Liver (tissue), 7 donors: ENCODE measurements at regions not wholly inside any gene's neighbourhood (a gene's known extent, or its start where the extent isn't known, plus 50 kb on each side); places are given as distances from the start of the nearest gene placed in this dataset.

ENCODE experiments used
- DNase-seq: peaks from one replicate; pipeline ENCODE4 v3.0.0-alpha.2; 2017; ENCODE audit warnings: low spot score
- H3K27ac ChIP-seq, 2 donors: one replicate each; pipeline ENCODE4 v1.7.0; 2013; ENCODE audit warnings: inconsistent platforms in 2 of 2, low read length in 2 of 2, control low read depth in 1 of 2, low read depth in 1 of 2, mild to moderate bottlenecking in 1 of 2
- H3K27me3 ChIP-seq, 4 donors: one replicate each; pipeline versions ENCODE4 v1.6.1 to v1.7.0; 2013; ENCODE audit warnings: low read length in 3 of 4, inconsistent platforms in 1 of 4, mild to moderate bottlenecking in 1 of 4, moderate library complexity in 1 of 4; ENCODE audit not compliant: control insufficient read depth in 4 of 4, insufficient read depth in 4 of 4
- H3K36me3 ChIP-seq, 4 donors: one replicate each; pipeline versions ENCODE4 v1.6.1 to v1.7.0; 2013; ENCODE audit warnings: low read length in 3 of 4, mild to moderate bottlenecking in 3 of 4, low read depth in 1 of 4, moderate library complexity in 1 of 4; ENCODE audit not compliant: control insufficient read depth in 4 of 4, insufficient read depth in 3 of 4
- H3K4me1 ChIP-seq, 4 donors: one replicate each; pipeline versions ENCODE4 v1.6.1 to v1.7.0; 2013; ENCODE audit warnings: low read length in 3 of 4, mild to moderate bottlenecking in 3 of 4, moderate library complexity in 1 of 4; ENCODE audit not compliant: control insufficient read depth in 4 of 4, insufficient read depth in 4 of 4
- H3K4me3 ChIP-seq, 3 donors: one replicate each; pipeline versions ENCODE4 v1.6.1 to v1.7.0; 2013; ENCODE audit warnings: low read length in 3 of 3, control low read depth in 1 of 3, low read depth in 1 of 3, mild to moderate bottlenecking in 1 of 3
- H3K9ac ChIP-seq, 2 donors: one replicate each; pipeline ENCODE4 v1.7.0; 2013; ENCODE audit warnings: low read length in 2 of 2, mild to moderate bottlenecking in 2 of 2, moderate library complexity in 2 of 2, control low read depth in 1 of 2, low read depth in 1 of 2
- H3K9me3 ChIP-seq, 4 donors: one replicate each; pipeline versions ENCODE4 v1.6.1 to v1.7.0; 2013; ENCODE audit warnings: low read length in 3 of 4; ENCODE audit not compliant: control insufficient read depth in 4 of 4
- ATF3 ChIP-seq: IDR thresholded peaks from 2 replicates; pipeline ENCODE4 v1.6.1; 2016; ENCODE audit warnings: antibody characterized with exemption
- EGR1 ChIP-seq, 2 donors: IDR thresholded peaks; 2 replicates each; pipeline ENCODE4 v1.6.1; 2016 to 2018; ENCODE audit warnings: antibody characterized with exemption in 2 of 2, low read depth in 2 of 2
- FOXA1 ChIP-seq: IDR thresholded peaks from 2 replicates; pipeline ENCODE4 v1.6.1; 2016; ENCODE audit warnings: antibody characterized with exemption
- FOXA2 ChIP-seq: IDR thresholded peaks from 2 replicates; pipeline ENCODE4 v1.6.1; 2016; ENCODE audit warnings: antibody characterized with exemption
- GABPA ChIP-seq, 2 donors: IDR thresholded peaks in 1 of 2; conservative IDR thresholded peaks in 1 of 2; 2 replicates each; pipeline ENCODE4 v1.6.1; 2016; ENCODE audit warnings: antibody characterized with exemption in 2 of 2, mild to moderate bottlenecking in 1 of 2, moderate library complexity in 1 of 2
- HNF4A ChIP-seq, 2 donors: conservative IDR thresholded peaks; 2 replicates each; pipeline ENCODE4 v1.6.1; 2016; ENCODE audit warnings: antibody characterized with exemption in 2 of 2, mild to moderate bottlenecking in 2 of 2
- HNF4G ChIP-seq: IDR thresholded peaks from 2 replicates; pipeline ENCODE4 v1.6.1; 2016; ENCODE audit warnings: antibody characterized with exemption
- JUND ChIP-seq, 2 donors: IDR thresholded peaks; 2 replicates each; pipeline ENCODE4 v1.6.1; 2016; ENCODE audit warnings: antibody characterized with exemption in 2 of 2
- MAX ChIP-seq: IDR thresholded peaks from 2 replicates; pipeline ENCODE4 v1.6.1; 2016; ENCODE audit warnings: antibody characterized with exemption
- RAD21 ChIP-seq, 2 donors: IDR thresholded peaks; 2 replicates each; pipeline ENCODE4 v1.6.1; 2016; ENCODE audit warnings: antibody characterized with exemption in 2 of 2, mild to moderate bottlenecking in 2 of 2
- RXRA ChIP-seq, 2 donors: IDR thresholded peaks; 2 replicates each; pipeline ENCODE4 v1.6.1; 2017 to 2018; ENCODE audit warnings: antibody characterized with exemption in 2 of 2, mild to moderate bottlenecking in 1 of 2
- SP1 ChIP-seq: IDR thresholded peaks from 2 replicates; pipeline ENCODE4 v1.6.1; 2018; ENCODE audit warnings: antibody characterized with exemption, mild to moderate bottlenecking
- TAF1 ChIP-seq: conservative IDR thresholded peaks from 2 replicates; pipeline ENCODE4 v1.6.1; 2016; ENCODE audit warnings: antibody characterized with exemption, mild to moderate bottlenecking
- YY1 ChIP-seq: IDR thresholded peaks from 2 replicates; pipeline ENCODE4 v1.6.1; 2016; ENCODE audit warnings: antibody characterized with exemption, mild to moderate bottlenecking
- ZBTB33 ChIP-seq: IDR thresholded peaks from 2 replicates; pipeline ENCODE4 v1.6.1; 2016; ENCODE audit warnings: antibody characterized with exemption
- WGBS: extraction: QIAGEN DNeasy Blood & Tissue Kit; methylation state at CpG from one replicate; pipeline ENCODE4 v1.1.7; 2013; 5-methylcytosine and 5-hydroxymethylcytosine counted together
- donor health status: healthy.
- donor health status: healthy.
- donor health status: healthy.
- donor health status: healthy.

- 67% methylated on average over 6 of the region's 6 CpGs for WGBS
- H3K27me3 ChIP-seq = peaks cover 0 to 3% (median 0%) of the 10 kb centered on the region in 4 donors
- no peak for TF ChIP-seq ATF3
- no peak for TF ChIP-seq HNF4A (conservative IDR thresholded peaks at IDR 0.05)
- TF ChIP-seq RXRA (IDR thresholded peaks at IDR 0.05) = no peak
- no peak overlapping the region for H3K4me3 ChIP-seq
- no peaks in the 10 kb centered on the region for H3K36me3 ChIP-seq
- H3K27ac ChIP-seq = no peak overlapping the region
- DNase-seq = no peak
- H3K9me3 ChIP-seq = no peaks in the 10 kb centered on the region
- H3K4me1 ChIP-seq = no peaks in the 10 kb centered on the region
- no peak overlapping the region for H3K9ac ChIP-seq
Measured at GRCh38 chr2:237223201-237223861, 137.6 kb downstream of the COPS8 start.

- TF ChIP-seq SP1 (no peak), JUND (IDR thresholded peaks at IDR 0.05) (no peak), MAX (no peak), YY1 (no peak), TAF1 (no peak), HNF4G (no peak), FOXA2 (no peak)
- Histone ChIP-seq H3K4me1 (no peaks in the 10 kb centered on the region), H3K9ac (no peak overlapping the region), H3K9me3 (no peaks in the 10 kb centered on the region), H3K36me3 (no peaks in the 10 kb centered on the region), H3K27me3 (peaks cover 0 to 3% (median 0%) of the 10 kb centered on the region in 4 donors), H3K4me3 (no peak overlapping the region), H3K27ac (no peak overlapping the region)
- 88% methylated on average over 2 of the region's 2 CpGs for WGBS
- no peak for DNase-seq
Measured at GRCh38 chr2:237227190-237227589, 141.5 kb downstream of the COPS8 start.

- H3K9me3 ChIP-seq = no peaks in the 10 kb centered on the region
- no peak for TF ChIP-seq RXRA (IDR thresholded peaks at IDR 0.05)
- TF ChIP-seq TAF1 = no peak
- no peak for TF ChIP-seq YY1
- no peak for TF ChIP-seq ATF3
- TF ChIP-seq GABPA (IDR thresholded peaks at IDR 0.05 in 1 of 2, conservative IDR thresholded peaks at IDR 0.05 in 1 of 2) = no peak
- no peak for TF ChIP-seq RAD21 (IDR thresholded peaks at IDR 0.05)
- no peak for TF ChIP-seq ZBTB33
- no peak for TF ChIP-seq EGR1 (IDR thresholded peaks at IDR 0.05; ENCODE audit: low read depth in 2 of 2)
- no peak for TF ChIP-seq SP1
- TF ChIP-seq JUND (IDR thresholded peaks at IDR 0.05) = no peak
- TF ChIP-seq FOXA1 = no peak
- H3K9ac ChIP-seq = no peak overlapping the region
- no peaks in the 10 kb centered on the region for H3K36me3 ChIP-seq
- no peaks in the 10 kb centered on the region for H3K4me1 ChIP-seq
- H3K27ac ChIP-seq = no peak overlapping the region
- no peak for DNase-seq
- H3K27me3 ChIP-seq = peaks cover 0 to 3% (median 0%) of the 10 kb centered on the region in 4 donors
- WGBS = 64% methylated on average over 7 of the region's 7 CpGs
- no peak overlapping the region for H3K4me3 ChIP-seq
Measured at GRCh38 chr2:237227592-237228280, 142.0 kb downstream of the COPS8 start.
